Stomach (tissue), 8 donors: ENCODE measurements at regions not wholly inside any gene's neighbourhood (a gene's known extent, or its start where the extent isn't known, plus 50 kb on each side); places are given as distances from the start of the nearest gene placed in this dataset.

ENCODE experiments used
- DNase-seq, 2 donors: peaks; one replicate each; pipeline versions ENCODE4 v3.0.0 to v3.0.0-alpha.2; 2013 to 2019
- H3K27ac ChIP-seq, 5 donors: fragments of 200-600 bp in 4 of 5; sonication (generic) in 4 of 5; one replicate each; pipeline ENCODE4 v1.5.1; 2013 to 2019; ENCODE audit warnings: mild to moderate bottlenecking in 1 of 5, moderate library complexity in 1 of 5
- H3K27me3 ChIP-seq, 3 donors: fragments of 200-600 bp; sonication (generic); one replicate each; pipeline ENCODE4 v1.5.1; 2017 to 2019; ENCODE audit warnings: mixed run types in 1 of 3
- H3K36me3 ChIP-seq, 4 donors: fragments of 200-600 bp; sonication (generic); 1 replicate in 3 of 4; 2 replicates in 1 of 4; pipeline ENCODE4 v1.5.1; 2016 to 2019
- H3K4me1 ChIP-seq, 4 donors: fragments of 200-600 bp; sonication (generic); one replicate each; pipeline ENCODE4 v1.5.1; 2016 to 2019
- H3K4me3 ChIP-seq, 4 donors: fragments of 200-600 bp; sonication (generic) in 3 of 4; one replicate each; pipeline ENCODE4 v1.5.1; 2016 to 2019; ENCODE audit warnings: mild to moderate bottlenecking in 1 of 4
- H3K9me3 ChIP-seq, 4 donors: fragments of 200-600 bp; sonication (generic); one replicate each; pipeline ENCODE4 v1.5.1; 2016 to 2019
- EP300 ChIP-seq: sonication (generic); formaldehyde crosslinking; IDR thresholded peaks from one replicate; pipeline ENCODE4 v1.6.1; 2017; ENCODE audit warnings: antibody characterized with exemption
- POLR2A ChIP-seq, 4 donors: fragments of 450-650 bp; IDR thresholded peaks; one replicate each; pipeline ENCODE4 v1.6.1; 2016; ENCODE audit warnings: antibody characterized with exemption in 4 of 4, control low read depth in 2 of 4, mild to moderate bottlenecking in 1 of 4, moderate library complexity in 1 of 4
- POLR2AphosphoS5 ChIP-seq, 3 donors: sonication (generic); formaldehyde crosslinking; IDR thresholded peaks; one replicate each; pipeline ENCODE4 v1.6.1; 2016; ENCODE audit warnings: antibody characterized with exemption in 3 of 3
- WGBS, 5 donors: extraction: QIAGEN DNeasy Blood & Tissue Kit in 3 of 5; methylation state at CpG; one replicate each; pipeline versions ENCODE4 v1.1.5 to v1.1.7; 2013 to 2018; 5-methylcytosine and 5-hydroxymethylcytosine counted together
- intact Hi-C: fragments of 100-400 bp; cut with DNase I; formaldehyde crosslinking; loops from one replicate; pipeline ENCODE4 v1.15.1; 2023; ENCODE audit warnings: low total_unique reads
- TF ChIP-seq, protein P1 (sequence below), 7 experiments: fragments of 450-650 bp in 4 of 7; fragments of 200-600 bp in 3 of 7; sonication (generic) in 3 of 7; IDR thresholded peaks; one replicate each; pipeline ENCODE4 v1.5.1; 2016 to 2019; ENCODE audit warnings: antibody characterized with exemption in 7 of 7, control low read depth in 2 of 7, mild to moderate bottlenecking in 1 of 7
- donor health status: healthy with polysubstance abuse.
- donor health status: Bipolar disorder and iron deficiency.
- donor health status: healthy.

DNA sequence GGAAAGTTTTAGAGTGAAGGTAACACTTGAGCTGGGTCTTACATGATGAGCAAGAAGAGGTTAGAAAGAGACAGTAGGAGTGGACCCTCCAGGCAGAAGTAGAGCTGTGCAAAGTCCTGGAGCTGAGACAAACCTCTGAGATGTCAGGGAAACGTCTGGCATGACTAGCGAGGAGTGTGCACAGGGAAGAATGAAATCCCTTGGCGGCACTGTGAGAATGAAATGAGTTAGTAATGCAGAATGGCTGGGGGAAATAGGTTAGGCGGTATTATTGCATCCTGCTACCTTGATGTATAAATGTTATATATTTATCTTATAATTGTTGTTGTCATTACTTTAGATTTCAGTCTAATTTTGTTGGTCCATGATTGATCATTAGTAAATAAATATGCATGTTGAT lies 457.9 kb upstream of the CCL2 start:
- Histone ChIP-seq H3K4me1 (no peaks in the 10 kb centered on the region), H3K36me3 (no peaks in the 10 kb centered on the region), H3K4me3 (no peak overlapping the region), H3K9me3 (no peaks in the 10 kb centered on the region), H3K27me3 (peaks cover 0 to 28% (median 0%) of the 10 kb centered on the region in 3 donors), H3K27ac (no peak overlapping the region)
- DNase-seq = no peak
- TF ChIP-seq, protein P1, sequence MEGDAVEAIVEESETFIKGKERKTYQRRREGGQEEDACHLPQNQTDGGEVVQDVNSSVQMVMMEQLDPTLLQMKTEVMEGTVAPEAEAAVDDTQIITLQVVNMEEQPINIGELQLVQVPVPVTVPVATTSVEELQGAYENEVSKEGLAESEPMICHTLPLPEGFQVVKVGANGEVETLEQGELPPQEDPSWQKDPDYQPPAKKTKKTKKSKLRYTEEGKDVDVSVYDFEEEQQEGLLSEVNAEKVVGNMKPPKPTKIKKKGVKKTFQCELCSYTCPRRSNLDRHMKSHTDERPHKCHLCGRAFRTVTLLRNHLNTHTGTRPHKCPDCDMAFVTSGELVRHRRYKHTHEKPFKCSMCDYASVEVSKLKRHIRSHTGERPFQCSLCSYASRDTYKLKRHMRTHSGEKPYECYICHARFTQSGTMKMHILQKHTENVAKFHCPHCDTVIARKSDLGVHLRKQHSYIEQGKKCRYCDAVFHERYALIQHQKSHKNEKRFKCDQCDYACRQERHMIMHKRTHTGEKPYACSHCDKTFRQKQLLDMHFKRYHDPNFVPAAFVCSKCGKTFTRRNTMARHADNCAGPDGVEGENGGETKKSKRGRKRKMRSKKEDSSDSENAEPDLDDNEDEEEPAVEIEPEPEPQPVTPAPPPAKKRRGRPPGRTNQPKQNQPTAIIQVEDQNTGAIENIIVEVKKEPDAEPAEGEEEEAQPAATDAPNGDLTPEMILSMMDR (IDR thresholded peaks at IDR 0.05) = no peak
- TF ChIP-seq POLR2AphosphoS5 (IDR thresholded peaks at IDR 0.05) = no peak
- TF ChIP-seq POLR2A (IDR thresholded peaks at IDR 0.05) = no peak
- no peak for TF ChIP-seq EP300
- whole genome bisulfite sequencing, 5 donors = 74 to 81% (median 78%) methylated on average over 4 of the region's 4 CpGs
- intact Hi-C loops = no loop called here

DNA sequence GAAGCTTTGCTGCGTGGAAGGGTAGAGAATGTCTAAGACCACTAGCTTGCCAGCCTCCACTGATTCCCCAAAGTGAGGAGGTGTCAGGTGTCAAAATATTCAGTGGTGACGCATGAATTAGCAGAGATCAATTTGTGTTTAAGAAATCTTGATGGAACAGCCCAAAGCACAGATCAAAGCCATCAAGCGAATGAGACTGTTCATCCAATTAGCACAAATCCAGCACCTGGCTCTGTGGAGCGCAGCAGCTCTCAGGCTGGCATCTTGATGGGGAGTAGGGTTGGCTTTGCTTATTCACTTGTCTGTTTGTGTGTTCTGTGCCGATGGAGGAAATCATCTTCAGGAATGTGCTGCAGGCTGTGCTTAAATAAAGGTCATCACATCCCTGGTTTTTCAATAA lies 456.8 kb upstream of the CCL2 start:
- Histone ChIP-seq H3K4me1 (no peaks in the 10 kb centered on the region), H3K27ac (no peak overlapping the region), H3K36me3 (no peaks in the 10 kb centered on the region), H3K4me3 (no peak overlapping the region), H3K27me3 (peaks cover 0 to 31% (median 0%) of the 10 kb centered on the region in 3 donors), H3K9me3 (no peaks in the 10 kb centered on the region)
- no peak for DNase-seq
- intact Hi-C loops = no loop called here
- TF ChIP-seq POLR2A (IDR thresholded peaks at IDR 0.05) = no peak
- TF ChIP-seq POLR2AphosphoS5 (IDR thresholded peaks at IDR 0.05) = no peak
- no peak for TF ChIP-seq EP300
- TF ChIP-seq, protein P1 (IDR thresholded peaks at IDR 0.05) = no peak
- WGBS, 5 donors = 73 to 82% (median 76%) methylated on average over 5 of the region's 5 CpGs

DNA sequence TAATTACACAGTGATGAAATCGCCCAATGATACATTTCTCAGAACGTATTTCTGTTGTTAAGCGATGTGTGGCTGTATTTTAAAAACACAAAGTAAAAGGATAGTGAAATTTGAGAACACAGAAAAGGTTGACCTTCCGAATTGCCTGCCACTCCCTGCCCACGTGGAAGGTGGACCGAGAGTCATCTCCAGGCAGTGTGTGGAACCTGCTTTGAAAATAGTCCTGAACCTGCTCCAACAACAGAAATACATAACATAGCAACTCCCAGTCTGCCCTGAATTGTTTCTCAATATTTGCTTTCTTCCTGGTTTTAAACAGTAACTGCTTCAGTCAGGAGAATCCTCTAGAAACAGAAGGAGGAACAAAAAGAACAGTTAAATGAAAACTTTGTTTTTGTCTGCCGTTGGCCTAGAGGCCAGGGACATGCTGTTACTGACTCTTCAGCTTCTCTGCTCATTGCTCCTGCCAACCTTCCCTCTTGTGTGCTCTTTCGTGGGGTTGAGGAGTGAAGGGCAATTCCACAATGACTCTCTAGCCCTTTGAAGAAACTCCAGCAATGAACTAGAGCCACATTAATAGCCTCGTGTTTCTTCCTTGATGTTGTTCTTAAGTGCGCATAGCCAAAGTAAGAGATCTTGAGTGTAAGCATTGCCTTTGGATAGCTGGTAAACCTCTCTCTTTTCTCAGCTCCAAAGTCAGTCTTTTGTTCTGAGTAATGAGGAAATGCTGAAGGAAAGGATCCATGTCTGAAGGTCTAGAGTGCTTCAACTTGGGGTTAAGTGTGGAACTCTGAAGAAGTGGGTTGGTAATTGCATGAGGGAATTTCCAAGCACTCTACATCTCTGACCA lies 452.5 kb upstream of the CCL2 start:
- Histone ChIP-seq H3K4me3 (no peak overlapping the region), H3K27ac (no peak overlapping the region), H3K4me1 (peaks cover 0 to 6% (median 0%) of the 10 kb centered on the region in 4 donors), H3K9me3 (no peaks in the 10 kb centered on the region), H3K36me3 (no peaks in the 10 kb centered on the region), H3K27me3 (peaks cover 0 to 31% (median 6%) of the 10 kb centered on the region in 3 donors)
- WGBS, 5 donors = 68 to 76% (median 72%) methylated on average over 10 of the region's 10 CpGs
- DNase-seq = no peak
- TF ChIP-seq POLR2AphosphoS5 (IDR thresholded peaks at IDR 0.05) (no peak), POLR2A (IDR thresholded peaks at IDR 0.05) (no peak), EP300 (no peak)
- TF ChIP-seq, protein P1 (IDR thresholded peaks at IDR 0.05) = no peak
- intact Hi-C loops = no loop called here

DNA sequence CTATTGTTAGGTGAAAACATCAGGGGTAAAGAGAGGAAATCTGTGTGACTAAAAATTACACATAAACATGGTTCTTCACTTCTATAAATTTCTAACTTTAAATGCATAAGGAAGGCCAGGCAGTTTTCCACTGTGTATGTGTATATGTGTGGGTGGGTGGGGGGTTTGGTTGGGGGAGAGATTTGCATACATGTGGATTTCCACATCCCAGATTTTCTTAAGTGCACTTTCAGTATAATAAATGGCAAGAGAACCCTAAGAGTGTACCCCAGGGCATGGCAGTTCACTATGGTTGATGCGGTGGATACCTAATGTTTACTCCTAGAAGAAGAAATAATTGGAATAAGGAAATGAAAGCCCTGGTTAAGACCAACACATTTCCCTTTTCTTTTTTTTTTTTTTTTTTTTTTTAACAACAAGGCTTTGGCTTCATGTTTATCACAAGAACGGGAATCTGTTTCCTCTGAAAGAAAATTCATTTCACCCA lies 451.8 kb upstream of the CCL2 start:
- no peaks in the 10 kb centered on the region for H3K9me3 ChIP-seq
- peaks cover 0 to 31% (median 6%) of the 10 kb centered on the region in 3 donors for H3K27me3 ChIP-seq
- TF ChIP-seq, protein P1 (IDR thresholded peaks at IDR 0.05) = no peak
- TF ChIP-seq POLR2A (IDR thresholded peaks at IDR 0.05) (no peak), EP300 (no peak)
- H3K27ac ChIP-seq = no peak overlapping the region
- DNase-seq = no peak
- H3K4me3 ChIP-seq = no peak overlapping the region
- WGBS, 5 donors = 45 to 63% (median 49%) methylated on average over 2 of the region's 2 CpGs
- H3K4me1 ChIP-seq = peaks cover 0 to 6% (median 0%) of the 10 kb centered on the region in 4 donors
- H3K36me3 ChIP-seq = no peaks in the 10 kb centered on the region
- intact Hi-C loops = no loop called here
